ENCODE measurements at regions not wholly inside any gene's neighbourhood (a gene's known extent, or its start where the extent isn't known, plus 50 kb on each side); places are given as distances from the start of the nearest gene placed in this dataset.
"Not testable (repeated sequence)": the region's sequence is repeated elsewhere in the genome, so short reads cannot be mapped to it uniquely, and the experiment has no call there.

- no peak for DNase-seq
Measured at GRCh38 chr18:27355308-27355707, 170.2 kb upstream of the CHST9 start.

GRCh38 chr18:27353273-27353672 is 168.2 kb upstream of the CHST9 start:
- no peak for DNase-seq

DNA sequence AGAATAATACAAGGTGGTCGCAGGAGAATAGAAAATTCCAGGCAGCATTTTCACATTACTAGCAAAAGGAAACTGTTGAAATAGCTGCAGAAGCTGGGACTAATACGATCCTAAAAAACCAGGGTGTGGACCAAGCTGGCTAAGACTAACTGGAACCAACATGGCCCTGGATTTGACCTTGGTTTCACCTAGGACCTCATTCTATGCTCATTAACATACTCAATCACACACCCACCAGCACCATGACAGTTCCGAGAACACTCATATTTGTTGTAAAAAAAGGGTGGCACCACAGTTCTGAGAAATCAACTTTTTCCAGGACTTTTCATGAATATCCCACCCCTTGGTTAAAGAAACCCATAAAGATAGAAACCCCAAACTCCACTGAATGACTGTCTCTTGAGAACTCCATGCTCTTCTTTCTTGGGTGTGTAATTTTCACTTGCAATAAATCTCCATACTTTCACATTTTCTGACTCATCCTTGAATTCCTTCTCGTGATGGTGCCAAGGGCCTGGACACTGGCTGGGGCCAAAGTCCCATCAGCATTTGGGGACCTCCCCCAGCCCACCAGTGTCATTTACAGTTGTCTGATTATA is 164.3 kb upstream of the CHST9 start:
- no peak for DNase-seq

- DNase-seq = no peak
Measured at GRCh38 chr18:27331606-27332005, 146.5 kb upstream of the CHST9 start.

- DNase-seq = no peak
Measured at GRCh38 chr18:27314996-27315395, 129.9 kb upstream of the CHST9 start.

DNA sequence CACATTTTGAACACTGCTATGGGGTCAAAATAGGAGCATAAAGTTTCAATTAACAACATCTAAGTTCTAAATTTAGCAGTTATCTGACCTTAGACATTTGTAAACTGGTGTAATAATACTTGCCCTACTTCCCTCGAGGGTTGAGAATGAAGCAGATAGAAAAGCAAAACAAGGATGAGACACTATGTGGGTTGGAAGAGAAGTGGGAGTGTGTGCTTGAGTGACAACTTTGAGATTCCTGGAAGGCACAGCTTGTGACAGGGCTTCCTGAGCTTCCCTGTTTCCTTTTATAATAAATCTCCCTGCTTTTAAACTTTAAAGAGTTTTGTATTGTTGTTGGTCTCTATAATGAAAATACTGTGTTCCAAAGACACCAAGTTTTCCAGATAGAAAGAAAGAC is 128.6 kb upstream of the CHST9 start:
- DNase-seq = no peak

DNA sequence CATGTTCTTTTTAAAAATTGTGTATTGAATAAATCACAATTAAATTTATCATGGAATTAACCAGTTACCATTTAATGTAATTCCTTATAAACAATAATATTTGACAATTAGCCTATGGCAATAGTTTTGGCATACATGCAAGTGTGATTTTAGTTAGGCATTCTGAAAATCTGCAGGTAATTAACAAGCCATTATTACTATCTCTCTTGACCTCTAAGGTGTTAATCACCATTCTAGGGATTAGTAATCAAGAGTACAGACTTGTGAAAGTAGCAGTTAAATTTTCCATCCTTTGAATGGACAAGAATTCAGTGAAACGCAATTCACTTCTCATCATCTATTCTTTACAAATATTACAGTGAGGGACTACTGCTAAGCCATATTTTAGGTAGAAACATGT is 127.7 kb upstream of the CHST9 start:
- no peak for DNase-seq

DNA sequence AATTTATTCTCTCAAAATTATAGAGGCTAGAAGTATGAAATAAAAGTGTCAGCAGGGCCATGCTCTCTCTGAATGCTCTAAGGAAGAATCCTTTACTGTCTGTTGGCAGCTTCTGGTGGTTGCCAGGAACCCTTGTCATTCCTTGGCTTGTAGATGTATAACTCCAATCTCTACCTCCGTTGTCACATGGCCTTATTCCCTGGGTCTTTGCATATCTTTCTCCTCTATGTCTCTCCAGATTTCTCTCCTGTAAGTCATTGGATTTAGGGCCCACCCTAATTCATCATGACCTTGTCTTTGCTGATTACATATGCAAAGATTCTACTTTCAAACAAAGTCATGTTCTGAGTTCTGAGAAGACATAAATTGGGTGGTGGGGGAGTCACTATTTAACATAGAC is 127.0 kb upstream of the CHST9 start:
- no peak for DNase-seq

DNA sequence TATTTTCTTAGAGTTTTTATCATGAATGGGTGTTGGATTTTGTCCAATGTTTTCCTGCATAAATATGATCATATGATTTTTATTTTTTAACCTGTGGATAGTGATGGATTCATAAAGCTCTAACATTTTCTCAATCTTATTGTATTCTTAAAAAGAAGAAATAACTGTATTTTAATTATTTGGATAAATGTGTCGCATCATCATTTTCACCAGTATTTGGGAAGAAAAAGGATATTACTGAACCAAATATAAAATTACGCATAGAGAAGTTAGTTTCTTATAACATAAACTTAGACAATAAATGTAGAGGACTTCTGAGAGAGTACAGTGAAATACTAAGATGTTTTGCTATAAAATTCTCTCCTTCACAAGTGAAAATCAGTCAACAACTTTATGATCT is 126.0 kb upstream of the CHST9 start:
- DNase-seq = no peak

DNA sequence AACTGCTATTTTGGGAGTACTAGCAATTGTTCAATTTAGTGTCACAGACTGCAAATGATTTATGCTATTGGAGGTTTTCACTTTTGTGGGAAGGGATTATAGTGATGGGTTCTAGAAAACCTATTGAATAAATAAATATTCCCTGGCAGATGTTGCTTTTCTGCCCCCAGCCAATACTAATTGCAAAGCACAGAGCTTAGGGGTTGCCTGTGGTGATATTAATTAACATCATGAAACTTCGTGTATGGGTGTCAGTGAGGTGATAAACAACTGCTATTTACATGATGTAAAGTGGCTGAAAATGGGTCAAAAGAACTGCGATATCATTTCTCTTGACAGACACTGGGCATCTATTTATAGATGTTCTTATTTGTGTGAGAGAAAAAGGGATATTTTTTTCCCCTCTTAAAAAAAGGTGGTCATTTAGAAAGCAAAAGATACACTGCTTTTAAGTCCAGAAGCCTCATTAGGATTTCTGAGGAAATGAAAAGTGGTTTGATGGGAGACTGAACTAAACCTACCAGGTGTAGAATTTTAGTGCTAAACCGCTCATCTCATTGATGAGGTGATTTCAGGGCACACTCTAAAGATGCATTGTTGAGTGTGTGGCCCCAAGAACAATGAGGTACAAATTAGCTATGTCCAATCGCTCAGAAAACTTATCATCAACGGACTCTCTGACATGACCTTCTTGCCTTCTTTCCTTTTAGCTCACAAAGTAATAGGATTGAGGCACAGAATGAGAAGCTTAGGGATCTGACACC is 116.7 kb upstream of the CHST9 start:
- no peak for DNase-seq

DNA sequence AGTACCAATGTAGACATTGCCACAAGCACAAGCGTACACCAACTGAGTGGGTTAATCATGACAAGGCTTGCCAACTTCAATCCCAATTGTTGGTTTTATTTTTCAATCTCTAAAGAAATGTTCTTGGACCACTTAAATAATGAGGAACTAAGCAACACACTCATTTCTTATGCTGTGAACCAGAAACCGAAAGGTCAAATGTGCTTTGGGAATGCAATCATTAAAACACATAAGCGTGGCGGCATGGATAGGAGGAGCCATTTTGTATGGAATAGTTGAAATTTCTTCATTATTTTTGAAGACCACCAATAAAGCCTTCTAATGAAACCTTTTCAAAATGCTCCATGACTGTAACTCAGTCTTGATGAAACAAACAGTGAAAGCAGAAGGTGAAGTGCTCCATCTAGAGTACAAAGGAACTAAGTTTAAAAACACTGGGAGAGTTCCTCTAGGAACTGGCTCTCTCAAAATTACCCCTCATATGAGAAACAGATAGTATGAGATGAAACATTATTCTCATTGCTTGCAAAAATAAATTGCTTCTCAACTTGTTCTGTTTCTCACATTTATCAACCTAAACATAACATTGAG is 113.2 kb upstream of the CHST9 start:
- DNase-seq = peak; percentile 31

- DNase-seq = not testable (repeated sequence)
Measured at GRCh38 chr18:27285973-27286562, 101.0 kb upstream of the CHST9 start.

DNA sequence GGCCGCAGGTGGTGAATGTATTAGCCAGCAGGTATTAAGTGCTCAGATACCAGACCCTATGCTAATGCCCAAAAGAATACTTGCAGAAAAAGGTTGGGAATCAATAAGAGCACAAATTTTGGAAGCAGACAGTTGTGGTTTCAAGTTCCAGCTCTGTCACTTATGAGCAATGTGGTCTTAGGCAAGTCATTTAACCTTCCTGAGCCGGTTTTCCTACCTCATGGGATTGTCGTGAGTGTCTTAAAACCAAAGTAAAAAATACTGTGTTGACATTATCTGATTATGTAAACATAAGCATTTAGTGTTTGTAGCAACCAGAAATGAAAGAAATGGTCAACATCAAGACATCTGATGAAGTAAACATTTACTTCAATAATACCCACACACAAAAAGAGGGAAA is 93.0 kb upstream of the CHST9 start:
- no peak for DNase-seq

DNA sequence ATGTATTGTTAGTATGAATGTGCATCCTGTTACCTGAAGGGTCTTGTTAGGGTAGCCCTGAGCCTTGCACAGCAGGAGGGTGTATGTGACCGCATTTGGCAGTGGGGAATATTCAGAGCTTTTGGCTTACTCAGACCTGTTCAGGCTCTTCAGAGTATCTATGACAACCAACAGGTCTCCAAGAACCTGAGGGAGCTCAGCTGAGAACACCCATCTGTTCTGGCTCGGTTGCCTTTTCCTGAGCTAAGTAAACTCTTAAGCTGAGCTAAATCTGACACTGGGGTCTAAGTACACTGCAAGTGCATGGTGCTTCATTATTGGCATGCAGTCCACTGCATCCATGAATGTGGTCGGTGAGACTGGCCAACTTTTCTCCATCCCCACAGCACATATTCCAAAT is 92.4 kb upstream of the CHST9 start:
- DNase-seq = no peak

- no peak for DNase-seq
Measured at GRCh38 chr18:27276886-27277285, 91.8 kb upstream of the CHST9 start.

DNA sequence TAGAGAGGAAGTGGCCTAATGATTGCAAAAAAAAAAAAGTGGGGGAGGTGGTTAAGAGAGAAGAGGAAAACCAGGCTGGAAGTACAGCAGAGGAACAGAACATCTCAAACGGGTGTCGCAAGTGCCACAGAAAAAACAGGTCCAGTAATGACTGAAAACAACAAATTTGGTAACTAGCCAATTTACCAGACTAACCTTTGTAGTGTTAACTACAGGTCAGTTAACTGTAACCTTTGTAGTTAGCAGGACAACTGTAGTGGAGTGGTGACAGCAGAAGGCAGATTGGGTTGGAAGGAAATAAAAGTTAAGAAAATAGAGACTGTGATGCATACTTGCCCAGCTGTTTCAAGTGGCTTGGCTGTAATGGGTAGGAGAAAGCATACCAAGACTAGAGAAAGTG is 91.4 kb upstream of the CHST9 start:
- DNase-seq = no peak

GRCh38 chr18:27274901-27275300 is 89.8 kb upstream of the CHST9 start:
- DNase-seq = no peak

- no peak for DNase-seq
Measured at GRCh38 chr18:27270508-27270907, 85.4 kb upstream of the CHST9 start.

DNA sequence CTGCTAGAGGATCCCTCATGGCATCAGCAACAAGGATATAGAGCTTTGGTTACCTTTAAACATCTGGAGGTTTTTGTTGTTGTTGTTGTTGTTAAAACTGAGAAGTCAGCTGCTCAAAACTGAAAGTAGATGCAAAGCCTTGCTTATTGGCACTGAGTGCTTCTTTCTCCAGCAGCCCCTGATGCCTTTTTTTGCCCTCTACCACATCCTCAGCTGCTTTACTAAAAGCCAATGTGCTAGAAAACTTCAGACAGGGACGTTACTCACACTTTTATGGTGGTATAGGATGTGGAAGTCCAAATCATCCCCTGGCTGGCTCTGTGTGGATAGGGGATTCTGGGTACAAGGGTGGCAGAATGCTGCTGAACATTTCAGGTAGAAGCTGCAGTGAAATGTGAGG is 78.3 kb upstream of the CHST9 start:
- DNase-seq = no peak

DNA sequence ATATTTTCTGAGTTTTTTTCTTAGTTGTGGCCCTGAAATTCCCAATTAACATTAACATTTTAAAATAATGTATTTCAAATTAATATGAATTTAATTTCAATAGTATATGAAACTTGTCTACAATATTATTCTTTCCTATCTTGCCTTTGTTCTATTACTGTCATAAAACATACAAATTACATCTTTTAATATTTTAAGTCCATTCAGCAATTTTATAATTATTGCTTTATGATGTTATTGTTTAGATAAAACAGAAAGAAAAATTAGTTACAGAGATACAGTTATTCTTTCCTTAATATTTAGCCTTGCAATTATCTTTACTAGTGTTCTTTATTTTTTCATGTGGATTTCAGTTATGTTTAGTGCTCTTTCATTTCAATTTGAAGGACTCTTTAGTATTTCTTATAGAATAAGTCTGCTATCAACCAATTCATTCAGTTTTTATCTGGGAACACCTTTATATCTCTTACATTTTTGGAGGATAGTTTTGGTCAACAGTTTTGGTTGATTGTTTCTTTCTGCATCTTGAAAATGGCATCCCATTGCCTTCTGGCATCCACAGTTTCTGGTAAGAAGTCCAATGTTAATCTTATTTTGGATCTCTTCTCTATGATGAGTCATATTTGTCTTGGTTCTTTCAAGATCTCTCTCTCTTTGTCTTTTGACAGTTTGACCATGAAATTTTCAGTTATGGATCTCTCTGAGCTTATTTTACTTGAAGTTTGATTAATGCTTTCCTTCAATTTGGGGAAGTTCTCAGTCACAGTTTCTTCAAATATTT is 76.9 kb upstream of the CHST9 start:
- no peak for DNase-seq

GRCh38 chr18:27253571-27253970 is 68.5 kb upstream of the CHST9 start:
- DNase-seq = no peak

DNA sequence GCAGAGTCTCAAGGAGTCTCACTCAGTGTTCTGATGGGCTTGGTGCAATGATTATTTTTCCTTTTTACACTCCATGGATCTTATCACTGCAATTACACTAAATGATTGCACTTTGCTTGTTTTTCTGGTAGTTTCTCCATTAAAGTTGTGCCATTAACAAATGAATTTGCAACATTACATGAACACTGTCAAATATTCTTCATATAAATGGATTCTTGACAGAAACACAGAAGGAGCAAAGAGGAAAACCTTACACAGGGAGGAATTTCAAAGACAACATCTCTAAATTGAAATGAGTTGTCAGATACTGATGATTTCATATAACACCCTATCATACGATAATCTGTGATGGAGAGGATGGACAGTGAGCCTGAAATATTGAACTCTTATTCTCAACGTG is 65.4 kb upstream of the CHST9 start:
- DNase-seq = no peak

- no peak for DNase-seq
Measured at GRCh38 chr18:27249933-27250332, 64.8 kb upstream of the CHST9 start.
